HCEC 1CT (cell line): ENCODE measurements at regions not wholly inside any gene's neighbourhood (a gene's known extent, or its start where the extent isn't known, plus 50 kb on each side); places are given as distances from the start of the nearest gene placed in this dataset.

ENCODE experiments used
- DNase-seq: peaks from one replicate; pipeline ENCODE4 v3.0.0-alpha.2; 2017

DNA sequence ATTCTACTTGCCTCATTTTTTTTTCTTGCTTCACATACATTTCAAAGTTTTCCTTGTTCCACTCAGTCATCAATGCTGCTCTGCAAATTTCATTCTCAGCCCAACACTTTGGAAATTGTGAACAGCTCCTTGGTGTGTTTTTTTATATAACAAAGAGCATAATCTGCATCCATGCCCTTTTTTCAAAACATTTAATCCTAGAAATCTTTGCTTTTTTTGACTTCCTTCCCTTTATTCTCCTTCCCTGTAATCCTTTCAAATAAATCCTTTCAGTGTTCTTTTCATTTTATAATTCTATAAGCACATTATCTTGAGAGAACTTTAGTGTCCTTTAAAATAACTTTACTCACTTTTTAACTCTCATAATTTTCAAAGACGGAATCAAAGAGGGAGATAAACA, 1150.8 kb downstream of the SI start:
- DNase-seq: no peak

DNA sequence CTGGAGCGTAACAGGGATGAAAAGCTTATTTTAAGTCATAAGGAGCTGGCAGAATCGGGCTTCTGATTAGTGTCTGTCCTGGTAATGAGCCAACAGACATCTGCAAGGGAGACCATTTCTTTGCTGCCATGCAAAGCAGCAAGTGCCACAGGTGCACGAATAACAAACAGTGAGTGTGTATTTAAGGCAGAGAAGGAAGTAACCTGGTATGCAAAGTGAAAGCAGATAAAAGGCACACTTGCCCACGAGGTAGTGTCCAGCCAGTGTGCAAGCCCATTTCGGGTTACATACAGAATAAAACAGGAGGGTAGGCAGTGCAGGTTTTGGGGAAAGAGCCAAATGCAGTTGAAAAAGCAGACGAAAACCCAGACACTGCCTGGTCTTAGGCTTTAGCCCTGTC, 1153.7 kb downstream of the SI start:
- no peak for DNase-seq

DNA sequence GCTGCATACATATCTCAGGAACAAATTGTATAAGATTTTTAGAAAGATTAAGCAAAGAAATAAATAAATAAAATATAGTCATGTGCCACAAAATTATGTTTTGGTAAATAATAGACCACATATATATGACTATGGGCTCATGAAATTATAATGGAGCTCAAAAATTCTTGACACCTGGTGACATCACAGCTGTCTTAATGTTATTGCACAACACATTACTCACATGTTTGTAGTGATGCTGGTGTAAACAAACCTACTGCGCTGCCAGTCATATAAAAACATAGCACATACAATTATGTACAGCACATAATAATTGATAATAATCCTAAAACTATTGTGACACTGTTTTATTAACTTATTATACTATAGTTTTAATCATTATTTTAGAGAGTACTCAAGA, 1159.1 kb downstream of the SI start:
- no peak for DNase-seq

DNA sequence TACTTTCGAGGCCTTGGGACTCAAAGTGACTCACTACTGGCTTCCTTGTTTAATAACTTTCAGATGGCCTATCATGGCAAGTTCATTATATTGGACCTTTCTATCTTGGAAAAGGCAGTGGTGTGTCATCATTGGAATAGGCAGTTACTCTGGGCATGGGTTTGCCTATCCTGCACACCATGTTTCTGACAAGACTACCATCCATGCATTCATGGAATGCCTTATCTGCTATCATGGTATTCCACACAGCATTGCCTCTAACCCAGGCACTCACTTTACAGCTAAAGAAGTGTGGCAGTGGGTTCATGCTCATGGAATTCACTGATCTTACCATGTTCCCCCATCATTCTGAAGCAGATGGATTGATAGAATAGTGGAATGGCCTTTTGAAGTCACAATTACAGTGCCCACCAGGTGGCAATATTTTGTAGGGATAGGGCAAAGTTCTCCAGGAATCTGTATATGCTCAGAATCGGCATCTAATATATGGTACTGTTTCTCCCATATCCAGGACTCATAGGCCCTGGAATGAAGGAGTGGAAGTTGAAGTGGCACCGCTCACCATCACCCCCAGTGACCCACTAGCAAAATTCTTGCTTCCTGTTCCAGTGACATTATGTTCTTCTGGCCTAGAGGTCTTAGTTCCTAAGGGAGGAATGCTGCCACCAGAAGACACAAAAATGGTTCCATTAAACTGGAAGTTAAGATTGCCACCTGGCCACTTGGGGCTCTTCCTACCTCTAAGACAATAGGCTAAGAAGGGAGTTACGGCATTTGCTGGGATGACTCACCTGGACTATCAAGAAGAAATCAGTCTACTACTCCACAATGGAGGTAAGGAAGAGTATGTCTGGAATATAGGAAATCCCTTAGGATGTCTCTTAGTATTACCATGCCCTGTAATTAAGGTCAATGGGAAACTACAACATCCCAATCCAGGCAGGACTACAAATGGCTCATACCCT, 1161.4 kb downstream of the SI start:
- DNase-seq: no peak

DNA sequence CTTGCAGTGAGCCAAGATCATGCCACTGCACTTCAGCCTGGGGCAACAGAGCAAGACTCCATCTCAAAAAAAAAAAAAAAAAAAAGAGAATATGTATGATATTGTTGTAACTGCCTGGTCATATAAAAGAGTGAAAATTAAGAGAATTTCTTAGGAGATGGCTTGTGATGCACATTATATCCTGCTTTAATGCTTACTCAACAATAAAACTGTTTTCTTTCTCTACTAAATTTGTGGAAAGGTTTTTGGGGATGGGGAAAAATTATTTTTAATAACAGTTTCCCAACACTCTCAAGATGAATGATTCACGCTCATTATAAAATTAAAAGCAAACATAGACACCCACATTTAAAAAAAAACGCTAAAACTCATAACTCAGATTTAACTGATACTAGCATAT, 1163.0 kb downstream of the SI start:
- DNase-seq: no peak

DNA sequence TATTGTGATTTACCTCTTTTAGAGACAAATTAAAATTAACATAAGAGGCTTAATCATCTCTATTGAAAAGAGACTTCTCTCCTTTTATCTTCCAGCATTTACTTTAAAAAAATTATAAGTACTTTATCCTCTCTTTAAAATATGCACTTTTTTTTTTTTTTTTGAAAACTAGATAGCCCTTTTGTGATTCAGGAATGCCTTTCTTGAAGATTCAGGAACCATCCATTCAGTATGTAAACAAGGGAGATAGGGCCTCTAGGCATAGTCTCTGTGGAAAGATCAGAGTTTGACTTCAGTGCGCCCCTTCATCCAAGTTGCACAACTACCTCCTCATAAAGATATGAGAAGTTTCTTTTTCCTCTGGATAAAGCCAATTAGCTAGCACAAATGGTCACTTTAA, 1163.7 kb downstream of the SI start:
- no peak for DNase-seq

DNA sequence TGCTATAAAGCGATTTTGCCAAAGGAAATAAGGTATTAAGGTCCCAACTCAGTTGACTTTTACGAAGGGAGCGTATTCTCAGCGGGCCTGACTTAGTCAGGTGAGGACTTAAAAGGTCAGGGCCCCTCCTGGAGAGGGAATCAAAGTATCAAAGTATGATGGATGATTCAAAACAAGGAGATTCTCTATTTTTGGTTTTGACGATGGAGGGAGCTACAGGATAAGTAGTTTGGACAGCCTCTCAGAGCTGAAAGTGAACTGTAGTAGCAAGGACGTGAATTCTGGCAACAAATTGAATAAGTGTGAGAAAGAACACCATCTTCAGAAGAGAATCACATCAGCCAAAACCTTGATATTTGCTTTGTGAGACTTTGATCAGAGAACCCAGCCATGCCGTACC, 1186.5 kb downstream of the SI start:
- DNase-seq: no peak

DNA sequence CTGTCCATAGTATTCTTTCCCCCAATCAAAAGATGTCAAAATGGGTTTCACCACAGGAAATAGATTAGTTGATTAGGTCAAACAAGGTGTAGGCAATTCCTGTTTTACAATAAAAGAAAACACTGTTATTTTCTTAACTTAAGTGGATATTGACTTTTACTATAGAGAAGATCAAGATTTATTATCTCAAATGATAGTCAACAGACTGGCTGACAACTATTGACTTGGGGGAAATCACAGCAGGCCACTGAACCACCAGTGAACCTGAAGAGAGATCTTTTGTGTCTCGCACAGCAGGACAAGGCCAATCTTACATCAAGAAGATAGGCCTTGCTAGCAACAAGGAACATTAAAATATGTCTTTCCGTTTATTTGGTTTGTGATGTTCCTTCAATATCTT, 1187.6 kb downstream of the SI start:
- DNase-seq: no peak

DNA sequence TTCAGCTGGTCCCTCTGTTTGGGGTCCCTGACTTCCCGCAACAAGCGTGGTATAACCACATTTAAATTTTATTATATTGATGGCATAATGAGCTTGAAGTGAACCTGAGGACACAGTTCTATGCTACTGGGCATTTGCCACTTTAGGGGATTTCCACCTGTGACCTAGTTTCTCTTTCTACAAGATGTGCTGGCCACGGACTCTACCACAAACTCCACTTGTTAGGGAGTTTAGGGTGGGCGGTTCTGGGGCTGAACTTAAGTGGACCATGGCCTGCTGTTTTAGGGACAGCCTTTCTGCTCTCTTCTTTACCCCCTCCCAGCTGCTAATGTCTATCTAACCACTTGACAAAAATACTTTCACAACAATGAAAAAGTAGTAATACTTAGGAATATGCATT, 1199.1 kb downstream of the SI start:
- DNase-seq: no peak

DNA sequence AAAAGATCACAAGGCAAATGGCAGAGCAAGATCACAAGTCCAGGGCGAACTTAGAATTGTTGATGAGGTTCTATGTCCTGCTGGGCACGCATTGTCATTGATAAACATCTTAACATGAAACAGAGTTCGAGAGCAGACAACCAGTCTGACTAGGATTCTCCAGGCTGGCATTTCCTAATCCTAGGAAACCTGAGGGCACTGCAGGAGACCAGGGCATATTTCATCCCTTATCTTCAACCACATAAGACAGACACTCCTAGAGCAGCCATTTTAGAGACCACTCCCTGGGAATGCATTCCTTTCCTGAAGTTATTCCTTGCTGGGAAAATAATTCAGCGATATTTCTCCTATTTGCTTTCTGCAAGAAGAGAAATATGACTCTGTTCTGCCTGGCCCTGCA, 1199.9 kb downstream of the SI start:
- DNase-seq: no peak

DNA sequence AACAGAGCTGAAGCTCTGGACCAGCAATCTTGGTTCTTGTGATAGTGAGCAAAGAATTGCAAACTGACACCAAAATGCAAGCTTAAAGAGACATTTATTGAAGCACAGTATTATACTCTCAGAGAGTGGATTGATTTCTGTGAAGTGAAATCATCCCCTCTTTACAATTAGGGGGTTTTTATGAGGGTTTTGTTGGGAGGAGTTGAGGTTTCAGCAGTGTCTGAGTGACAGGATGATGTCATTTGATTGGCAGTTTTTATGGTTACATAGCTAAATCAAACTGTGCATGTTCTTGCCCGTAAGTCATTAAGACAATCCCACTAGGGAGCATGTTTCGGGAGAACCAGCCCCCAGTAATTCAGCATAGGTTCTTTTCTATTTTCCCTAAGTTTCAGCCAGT, 1200.5 kb downstream of the SI start:
- DNase-seq: no peak

DNA sequence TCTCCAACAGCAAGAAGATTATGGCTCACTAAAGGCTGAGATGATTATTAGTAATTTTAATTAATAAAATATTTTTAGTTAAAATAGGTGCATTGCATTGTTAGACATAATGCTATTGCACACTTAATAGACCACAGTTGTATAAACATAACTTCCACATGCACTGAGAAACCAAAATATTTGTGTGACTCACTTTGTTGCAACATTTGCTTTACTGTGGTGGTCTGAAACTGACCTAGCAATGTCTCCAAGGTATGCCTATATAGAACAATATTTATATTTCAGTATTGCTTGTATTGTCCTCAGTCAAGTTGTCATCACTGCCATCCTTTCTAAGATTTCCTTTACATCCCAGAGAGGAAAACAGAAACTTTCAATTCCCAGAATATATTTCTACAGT, 1215.2 kb downstream of the SI start:
- no peak for DNase-seq

DNA sequence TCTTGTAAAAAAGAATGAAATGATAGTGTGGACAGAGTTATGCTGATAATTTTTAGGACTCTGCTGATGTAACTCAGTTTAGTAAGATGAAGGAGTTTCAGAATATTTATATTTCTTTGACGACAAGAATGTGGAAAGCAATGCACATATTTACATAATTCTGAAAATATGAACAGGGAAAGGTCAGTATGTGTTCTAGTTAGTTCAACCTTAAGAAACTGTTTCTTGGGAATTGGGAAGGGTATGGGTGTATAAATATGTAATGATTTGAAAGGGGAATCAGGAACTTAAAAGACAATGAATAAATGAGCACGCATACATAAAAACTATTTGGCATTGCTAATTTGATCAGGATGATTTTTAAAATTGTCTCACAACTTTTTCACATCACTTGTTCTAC, 1226.1 kb downstream of the SI start:
- no peak for DNase-seq

DNA sequence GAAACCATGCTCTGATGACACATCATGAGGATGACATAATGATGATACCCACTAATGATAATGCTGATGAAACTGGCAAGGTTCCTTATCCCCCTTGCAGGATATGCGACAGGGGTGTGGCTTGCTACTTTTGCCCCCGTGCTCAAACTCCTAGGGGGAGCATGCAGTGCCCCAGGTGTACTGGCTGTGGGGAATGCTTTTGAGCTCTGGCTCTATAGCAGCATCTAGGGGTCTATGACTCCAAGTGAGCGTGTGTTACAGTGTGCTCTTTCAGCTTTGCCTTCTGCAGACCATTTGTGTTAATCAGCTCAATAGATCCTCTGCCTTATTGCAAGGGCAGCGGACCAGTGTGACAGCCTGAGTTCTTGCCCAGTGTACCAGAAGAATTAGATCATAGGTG, 1239.5 kb downstream of the SI start:
- no peak for DNase-seq

DNA sequence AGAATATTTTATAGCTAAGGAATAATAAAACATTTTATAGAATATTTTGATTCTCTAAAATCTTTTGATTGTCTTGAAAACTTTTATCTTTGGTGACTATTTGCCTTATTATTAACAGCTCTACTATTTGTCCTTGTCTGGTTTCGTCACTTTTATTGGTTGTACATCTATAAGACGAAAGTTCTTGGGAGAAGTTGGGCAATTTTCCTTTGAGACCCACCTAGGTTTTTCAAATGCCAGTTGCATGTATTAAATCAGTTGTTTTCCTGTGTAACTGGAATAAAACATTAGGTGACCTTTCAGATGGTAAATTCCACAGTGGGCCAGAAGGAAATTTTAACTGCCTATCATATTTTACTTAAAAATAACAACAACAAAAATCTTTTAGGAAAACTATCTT, 1245.7 kb downstream of the SI start:
- DNase-seq: no peak

DNA sequence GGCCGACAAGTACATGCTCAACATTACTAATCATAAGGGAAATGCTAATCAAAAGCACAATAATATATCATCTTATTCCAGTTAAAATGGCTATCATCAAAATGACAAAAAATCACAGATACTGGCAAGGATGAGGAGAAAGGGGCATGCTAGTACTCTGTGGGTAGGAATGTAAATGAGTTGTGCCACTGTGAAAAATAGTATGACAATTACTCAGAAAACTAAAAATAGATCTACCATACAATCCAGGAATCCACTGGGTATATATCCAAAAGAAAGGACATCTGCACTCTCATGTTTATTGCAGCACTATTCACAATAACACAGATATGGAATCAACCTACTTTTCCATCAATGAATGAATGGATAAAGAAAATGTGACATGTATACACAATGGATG, 1256.5 kb downstream of the SI start:
- no peak for DNase-seq

DNA sequence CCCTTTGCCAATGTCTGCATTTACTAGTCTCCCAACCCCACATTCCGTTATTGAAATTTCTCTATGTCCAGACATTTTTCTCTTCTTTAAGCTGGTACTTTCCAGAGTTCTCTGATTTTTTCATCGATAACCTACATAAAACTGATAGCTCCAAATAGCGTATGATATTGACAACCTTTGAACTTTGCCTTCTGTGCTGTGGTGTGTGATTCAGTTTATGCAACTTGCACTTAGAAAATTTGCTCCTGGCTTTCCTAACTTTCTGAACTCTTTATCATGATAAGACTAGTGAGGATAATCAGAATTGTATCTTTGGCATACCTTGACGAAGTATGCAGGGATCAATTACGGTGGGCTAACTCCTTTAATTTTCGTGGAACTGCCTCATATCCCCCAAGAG, 1261.3 kb downstream of the SI start:
- DNase-seq: no peak

DNA sequence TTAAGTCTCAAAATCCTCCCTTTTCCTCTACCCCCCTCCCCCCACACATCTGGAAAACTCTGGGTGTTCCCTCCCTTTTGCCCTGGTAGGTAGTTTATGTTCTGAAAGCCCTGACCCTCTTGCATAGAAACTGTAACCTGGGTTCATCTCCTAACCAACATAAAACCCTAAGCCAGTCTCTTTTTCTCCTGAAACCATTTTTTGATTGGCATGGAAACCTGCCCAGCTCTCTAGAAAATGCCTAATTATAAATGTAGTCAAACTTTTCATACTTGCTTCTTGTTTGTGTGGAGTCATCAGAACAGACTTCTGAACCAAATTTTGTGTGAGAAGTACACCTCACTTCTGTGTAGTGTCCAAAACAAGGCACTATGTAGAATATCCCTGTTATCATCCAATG, 1264.4 kb downstream of the SI start:
- DNase-seq: no peak

DNA sequence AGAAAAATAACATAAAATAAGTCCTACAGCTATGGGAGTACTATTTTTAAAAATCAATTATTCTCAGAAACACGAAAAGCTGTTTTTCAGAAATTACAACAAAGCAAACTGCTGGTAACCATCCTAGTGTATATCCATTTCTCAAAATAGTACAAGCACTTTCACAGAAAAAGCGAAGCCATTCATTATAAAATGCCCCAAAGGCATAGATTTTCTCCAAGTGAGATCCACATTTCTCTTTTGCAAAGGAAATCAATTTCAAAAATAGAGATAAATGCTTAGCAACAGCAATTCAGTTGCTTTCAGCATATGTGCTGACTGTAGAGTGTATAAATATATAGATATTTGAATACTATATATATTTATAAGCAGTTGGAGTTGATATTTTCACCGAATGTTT, 1266.3 kb downstream of the SI start:
- DNase-seq: no peak

DNA sequence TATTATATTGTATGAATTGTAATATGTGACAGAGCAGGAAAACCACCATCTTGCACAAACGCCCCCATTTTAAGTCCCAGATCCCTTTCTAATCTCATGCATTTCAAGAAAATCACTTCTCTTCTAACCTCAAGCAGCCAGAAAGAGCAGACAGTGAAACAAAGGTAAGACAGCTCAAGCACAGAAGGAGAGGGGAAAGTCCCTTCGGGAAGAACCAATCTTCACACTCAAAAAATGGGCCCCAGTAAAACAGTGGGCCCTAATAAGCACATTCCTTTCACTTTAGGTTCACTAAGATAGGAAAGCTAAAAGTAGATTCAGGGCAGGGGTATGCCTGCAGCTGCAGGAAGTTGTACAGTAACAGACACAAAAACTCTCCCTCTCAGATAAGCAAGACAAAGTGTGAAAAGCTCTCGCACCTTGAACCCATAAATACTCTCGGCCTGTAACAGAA, 1268.7 kb downstream of the SI start:
- DNase-seq: no peak

DNA sequence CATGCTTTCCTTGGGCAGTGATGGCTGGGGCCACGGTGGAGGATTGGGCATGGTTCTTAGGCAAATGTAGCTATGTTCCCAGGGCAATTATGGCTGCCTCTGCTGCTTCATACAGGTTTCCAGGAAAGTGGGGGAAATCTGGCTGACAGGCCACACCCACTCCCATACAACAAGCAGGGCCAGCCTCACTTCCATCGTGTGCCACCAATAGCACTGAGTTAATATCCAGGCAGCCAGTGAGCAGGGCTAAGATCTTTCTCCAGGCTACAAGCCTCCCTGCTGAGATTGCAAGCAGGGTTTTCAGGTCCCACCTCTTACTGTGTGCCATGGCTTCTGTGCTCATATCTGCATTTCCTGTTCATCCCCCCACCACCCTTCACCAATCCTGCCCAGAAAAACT, 1291.9 kb downstream of the SI start:
- DNase-seq: no peak

DNA sequence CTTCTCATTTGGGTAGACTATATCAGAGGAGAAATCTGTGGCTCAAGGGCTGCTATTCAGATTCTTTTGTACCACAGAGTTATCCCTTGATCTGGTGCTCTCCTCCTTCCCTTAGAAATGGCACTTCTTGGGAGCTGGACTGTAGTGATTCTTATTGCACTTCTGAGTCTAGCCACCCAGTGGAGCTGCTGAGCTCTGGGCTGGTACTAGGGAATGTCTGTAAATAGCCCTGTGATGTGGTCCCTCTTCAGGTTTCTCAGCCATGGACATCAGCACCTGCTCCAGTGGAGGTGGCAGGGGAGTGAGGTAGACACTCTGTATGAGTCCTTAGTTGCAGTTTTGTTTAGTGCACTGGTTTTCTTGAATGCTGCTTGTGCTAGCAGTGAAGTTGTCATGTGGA, 1292.6 kb downstream of the SI start:
- no peak for DNase-seq

DNA sequence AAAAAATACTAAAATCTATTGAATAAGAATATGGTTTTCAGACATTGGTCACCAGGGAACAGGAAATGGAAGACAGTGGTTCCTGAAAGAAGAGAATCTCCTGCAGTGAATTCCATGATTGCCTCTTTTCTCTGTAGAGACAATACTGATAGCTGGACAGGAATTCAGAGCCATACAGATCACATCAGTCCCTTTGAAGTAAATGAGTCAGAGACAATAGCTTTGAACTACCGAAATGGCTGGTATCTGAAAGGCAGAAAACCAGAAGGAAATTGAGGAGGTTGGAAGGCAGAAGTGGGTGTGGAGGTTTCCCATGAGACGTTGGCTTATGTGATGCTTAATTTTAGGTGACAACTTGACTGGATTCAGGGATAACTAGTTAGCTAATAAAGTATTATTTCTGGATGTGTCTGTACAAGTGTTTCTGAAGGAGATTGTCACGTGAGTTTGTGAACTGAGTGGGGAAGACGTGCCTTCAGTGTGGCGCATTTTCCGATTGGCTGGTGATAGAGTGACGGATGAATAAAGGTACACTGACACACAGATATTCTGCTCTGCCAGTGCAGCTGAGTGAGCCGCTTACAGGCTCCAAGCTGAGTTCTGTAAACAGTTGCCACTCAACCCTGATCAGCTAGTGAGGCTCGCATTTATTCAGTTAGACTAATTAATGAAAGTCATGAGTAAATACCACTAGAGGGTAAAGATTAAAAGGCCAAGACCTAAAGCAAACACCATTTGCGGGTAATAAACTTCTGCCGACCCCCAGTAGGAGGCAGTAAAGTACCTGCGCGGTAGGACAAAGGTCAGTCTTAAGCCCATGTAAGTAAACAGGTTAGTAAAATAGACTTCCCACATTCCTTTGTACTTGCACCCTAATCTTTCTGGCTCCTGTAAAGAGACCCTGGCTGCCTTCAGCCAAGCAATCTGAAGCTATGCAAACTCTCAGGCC, 1298.6 kb downstream of the SI start:
- DNase-seq: no peak

DNA sequence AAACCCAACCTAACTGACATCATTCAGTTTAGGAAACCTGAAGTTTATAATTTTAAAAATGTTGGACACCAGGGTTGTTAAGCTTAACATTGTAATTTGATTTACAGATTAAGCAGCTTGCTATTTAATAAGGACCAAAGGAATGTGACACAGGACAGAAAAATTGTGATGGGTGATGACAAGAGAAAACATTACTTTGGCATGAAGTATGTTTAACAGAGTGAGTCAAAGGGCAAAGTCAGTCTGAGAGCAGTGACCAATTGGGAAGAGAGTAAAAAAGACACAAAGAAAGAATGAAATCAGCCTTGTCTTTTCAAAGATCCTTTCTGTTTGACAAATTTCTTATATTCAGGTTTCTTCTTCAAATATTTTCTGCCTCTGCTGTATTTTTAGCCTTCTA, 1301.6 kb downstream of the SI start:
- no peak for DNase-seq
